ENCODE measurements at regions not wholly inside any gene's neighbourhood (a gene's known extent, or its start where the extent isn't known, plus 50 kb on each side); places are given as distances from the start of the nearest gene placed in this dataset.

DNA sequence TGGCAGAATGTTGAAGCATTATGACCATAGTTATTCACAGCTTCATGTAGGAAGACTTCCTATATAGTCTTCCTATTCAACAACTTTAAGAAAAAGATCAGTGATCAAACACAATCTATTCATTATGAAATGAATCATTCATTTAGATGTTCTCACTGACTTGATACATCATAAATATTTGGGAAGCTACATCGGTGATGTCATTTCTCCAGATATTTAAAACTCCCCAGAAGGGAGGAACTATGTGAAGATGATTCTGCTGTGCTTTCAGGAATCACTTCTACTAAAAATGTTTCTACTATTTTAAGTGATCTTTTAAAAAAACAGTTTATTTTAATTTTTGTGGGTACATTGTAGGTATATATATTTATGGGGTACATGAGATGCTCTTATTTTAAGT, 316.4 kb downstream of the BCAT1 start:
- no peaks in the 10 kb centered on the region for H3K9me3 ChIP-seq (replicated peaks; ENCODE audit: control insufficient read depth, insufficient read depth, low read length)
- DNase-seq (ENCODE audit: low read depth, low spot score), result no peak
- H3K4me3 ChIP-seq (replicated peaks in 1 of 3; ENCODE audit: insufficient read depth in 1 of 3, low read depth in 1 of 3, low read length in 3 of 3), result no peak overlapping the region
- intact Hi-C loops (cut with micrococcal nuclease) (no loop called here), dilution Hi-C loops (cut with MboI; ENCODE audit: extremely low pct_ligation_motif_present, low sequenced_read_pairs) (no loop called here)
- no peaks in the 10 kb centered on the region for H3K9me1 ChIP-seq (replicated peaks; ENCODE audit: control insufficient read depth, extremely low read depth, insufficient read depth, low read length)
- no peak overlapping the region for H3K4me2 ChIP-seq (ENCODE audit: insufficient read depth, low read length)
- TF ChIP-seq GATA2 (IDR thresholded peaks at IDR 0.05; ENCODE audit: insufficient read depth, insufficient read length, low read depth, low read length) (no peak), MYC (IDR thresholded peaks at IDR 0.05; ENCODE audit: low read depth, low read length) (no peak), POLR2A (IDR thresholded peaks at IDR 0.05; ENCODE audit: low read depth, low read length) (no peak), JUN (IDR thresholded peaks at IDR 0.05; ENCODE audit: borderline replicate concordance, insufficient read depth, insufficient read length, low read depth) (no peak), POLR2AphosphoS5 (IDR thresholded peaks at IDR 0.05; ENCODE audit: insufficient read depth, low read depth, low read length) (no peak), EZH2 (IDR thresholded peaks at IDR 0.05; ENCODE audit: borderline replicate concordance, low read depth, low read length, severe bottlenecking) (no peak), FOS (IDR thresholded peaks at IDR 0.05; ENCODE audit: borderline replicate concordance, insufficient read depth, low read length) (no peak)
- TF ChIP-seq, protein P1, sequence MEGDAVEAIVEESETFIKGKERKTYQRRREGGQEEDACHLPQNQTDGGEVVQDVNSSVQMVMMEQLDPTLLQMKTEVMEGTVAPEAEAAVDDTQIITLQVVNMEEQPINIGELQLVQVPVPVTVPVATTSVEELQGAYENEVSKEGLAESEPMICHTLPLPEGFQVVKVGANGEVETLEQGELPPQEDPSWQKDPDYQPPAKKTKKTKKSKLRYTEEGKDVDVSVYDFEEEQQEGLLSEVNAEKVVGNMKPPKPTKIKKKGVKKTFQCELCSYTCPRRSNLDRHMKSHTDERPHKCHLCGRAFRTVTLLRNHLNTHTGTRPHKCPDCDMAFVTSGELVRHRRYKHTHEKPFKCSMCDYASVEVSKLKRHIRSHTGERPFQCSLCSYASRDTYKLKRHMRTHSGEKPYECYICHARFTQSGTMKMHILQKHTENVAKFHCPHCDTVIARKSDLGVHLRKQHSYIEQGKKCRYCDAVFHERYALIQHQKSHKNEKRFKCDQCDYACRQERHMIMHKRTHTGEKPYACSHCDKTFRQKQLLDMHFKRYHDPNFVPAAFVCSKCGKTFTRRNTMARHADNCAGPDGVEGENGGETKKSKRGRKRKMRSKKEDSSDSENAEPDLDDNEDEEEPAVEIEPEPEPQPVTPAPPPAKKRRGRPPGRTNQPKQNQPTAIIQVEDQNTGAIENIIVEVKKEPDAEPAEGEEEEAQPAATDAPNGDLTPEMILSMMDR (IDR thresholded peaks at IDR 0.05; ENCODE audit: extremely low read depth in 1 of 2, insufficient read depth in 1 of 2, low read depth in 1 of 2, low read length in 2 of 2), result no peak
- TF ChIP-seq, protein P2, sequence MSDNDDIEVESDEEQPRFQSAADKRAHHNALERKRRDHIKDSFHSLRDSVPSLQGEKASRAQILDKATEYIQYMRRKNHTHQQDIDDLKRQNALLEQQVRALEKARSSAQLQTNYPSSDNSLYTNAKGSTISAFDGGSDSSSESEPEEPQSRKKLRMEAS (IDR thresholded peaks at IDR 0.05; ENCODE audit: insufficient read depth, insufficient read length), result no peak
- no peak overlapping the region for H2AFZ ChIP-seq (ENCODE audit: low read depth, low read length)
- ChIA-PET CTCF (no interaction called here), POLR2A (no interaction called here)
- FAIRE-seq, result no peak
- no peaks in the 10 kb centered on the region for H3K36me3 ChIP-seq (ENCODE audit: control insufficient read depth in 2 of 2, extremely low read depth in 1 of 2, insufficient read depth in 2 of 2, low read length in 2 of 2)
- H3K27ac ChIP-seq (ENCODE audit: insufficient read depth, low read depth, low read length), result no peak overlapping the region
- peaks cover 0 to 2% of the 10 kb centered on the region in 2 experiments for H3K27me3 ChIP-seq (ENCODE audit: control insufficient read depth in 2 of 2, insufficient read depth in 2 of 2, low read length in 2 of 2)
- no peaks in the 10 kb centered on the region for H3K79me2 ChIP-seq (ENCODE audit: control insufficient read depth, insufficient read depth, low read length)
- H4K20me1 ChIP-seq (replicated peaks; ENCODE audit: control insufficient read depth, extremely low read depth, insufficient read depth, low read length), result no peaks in the 10 kb centered on the region
- no peak overlapping the region for H3K9ac ChIP-seq (replicated peaks; ENCODE audit: extremely low read depth, insufficient read depth, low read length)
- no TSS peak for BruUV-seq (replicated peaks)
- H3K4me1 ChIP-seq (ENCODE audit: control insufficient read depth, extremely low read depth, insufficient read depth, low read length), result no peaks in the 10 kb centered on the region
